Activated CD8-positive, alpha-beta T cell treated with anti-CD3 and anti-CD28 coated beads for 36 hours (primary cell): ENCODE measurements at regions not wholly inside any gene's neighbourhood (a gene's known extent, or its start where the extent isn't known, plus 50 kb on each side); places are given as distances from the start of the nearest gene placed in this dataset.

Source experiments
- ATAC-seq: fragments of 200-7000 bp; cut with Tn5 transposase; one replicate; pipeline ENCODE4 v1.10.0; 2021; ENCODE audit warnings: mild to moderate bottlenecking, moderate library complexity
- CTCF ChIA-PET: fragments of 350-600 bp; sonication (Branson Sonifier 250); formaldehyde crosslinking; loops from one replicate; lab custom pipeline; 2021; ENCODE audit warnings: antibody characterized with exemption; lab: Charles Lee
- POLR2A ChIA-PET: fragments of 350-600 bp; sonication (Branson Sonifier 250); formaldehyde crosslinking; loops from one replicate; lab custom pipeline; 2021; ENCODE audit warnings: antibody characterized with exemption; lab: Charles Lee
- DNase-seq: peaks from one replicate; pipeline ENCODE4 v3.0.0-alpha.2; 2020
- H3K27ac Mint-ChIP-seq: one replicate; pipeline ENCODE4 v1.8.0; 2021; ENCODE audit warnings: mild to moderate bottlenecking, mixed read lengths
- H3K27me3 Mint-ChIP-seq: one replicate; pipeline ENCODE4 v1.8.0; 2021; ENCODE audit warnings: mixed read lengths
- H3K36me3 Mint-ChIP-seq: one replicate; pipeline ENCODE4 v1.8.0; 2021; ENCODE audit warnings: low read depth, mixed read lengths
- H3K4me1 Mint-ChIP-seq: one replicate; pipeline ENCODE4 v1.8.0; 2021; ENCODE audit warnings: low read depth, mixed read lengths
- H3K4me3 Mint-ChIP-seq: one replicate; pipeline ENCODE4 v1.8.0; 2021; ENCODE audit warnings: mild to moderate bottlenecking, moderate library complexity, mixed read lengths
- H3K9me3 Mint-ChIP-seq: one replicate; pipeline ENCODE4 v1.8.0; 2021; ENCODE audit warnings: mixed read lengths
- intact Hi-C: fragments of 100-400 bp; cut with micrococcal nuclease; formaldehyde crosslinking; loops from one replicate; pipeline ENCODE4 v1.10.0; 2022
- TF ChIP-seq, protein P1 (sequence below): fragments of 200-600 bp; IDR thresholded peaks from one replicate; pipeline ENCODE4 v1.8.0; 2022; ENCODE audit warnings: antibody characterized with exemption, mild to moderate bottlenecking

- Mint-ChIP-seq H3K9me3 (peaks cover 2% of the 10 kb centered on the region), H3K27ac (no peak overlapping the region), H3K4me1 (no peaks in the 10 kb centered on the region), H3K27me3 (no peaks in the 10 kb centered on the region), H3K36me3 (no peaks in the 10 kb centered on the region), H3K4me3 (no peak overlapping the region)
- intact Hi-C loops: no loop called here
- ChIA-PET CTCF (no interaction called here), POLR2A (no interaction called here)
- DNase-seq (no peak), ATAC-seq (no peak)
- TF ChIP-seq, protein P1, sequence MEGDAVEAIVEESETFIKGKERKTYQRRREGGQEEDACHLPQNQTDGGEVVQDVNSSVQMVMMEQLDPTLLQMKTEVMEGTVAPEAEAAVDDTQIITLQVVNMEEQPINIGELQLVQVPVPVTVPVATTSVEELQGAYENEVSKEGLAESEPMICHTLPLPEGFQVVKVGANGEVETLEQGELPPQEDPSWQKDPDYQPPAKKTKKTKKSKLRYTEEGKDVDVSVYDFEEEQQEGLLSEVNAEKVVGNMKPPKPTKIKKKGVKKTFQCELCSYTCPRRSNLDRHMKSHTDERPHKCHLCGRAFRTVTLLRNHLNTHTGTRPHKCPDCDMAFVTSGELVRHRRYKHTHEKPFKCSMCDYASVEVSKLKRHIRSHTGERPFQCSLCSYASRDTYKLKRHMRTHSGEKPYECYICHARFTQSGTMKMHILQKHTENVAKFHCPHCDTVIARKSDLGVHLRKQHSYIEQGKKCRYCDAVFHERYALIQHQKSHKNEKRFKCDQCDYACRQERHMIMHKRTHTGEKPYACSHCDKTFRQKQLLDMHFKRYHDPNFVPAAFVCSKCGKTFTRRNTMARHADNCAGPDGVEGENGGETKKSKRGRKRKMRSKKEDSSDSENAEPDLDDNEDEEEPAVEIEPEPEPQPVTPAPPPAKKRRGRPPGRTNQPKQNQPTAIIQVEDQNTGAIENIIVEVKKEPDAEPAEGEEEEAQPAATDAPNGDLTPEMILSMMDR: no peak
These were observed 380.1 kb downstream of the NUF2 start for GRCh38 chr1:163701783-163702374.

- POLR2A ChIA-PET: no interaction called here
- H3K27ac Mint-ChIP-seq: no peak overlapping the region
- TF ChIP-seq, protein P1: no peak
- H3K9me3 Mint-ChIP-seq: peaks cover 2% of the 10 kb centered on the region
- H3K36me3 Mint-ChIP-seq: no peaks in the 10 kb centered on the region
- intact Hi-C loops: no loop called here
- H3K4me3 Mint-ChIP-seq: no peak overlapping the region
- no peaks in the 10 kb centered on the region for H3K27me3 Mint-ChIP-seq
- ATAC-seq (no peak), DNase-seq (no peak)
- H3K4me1 Mint-ChIP-seq: no peaks in the 10 kb centered on the region
- CTCF ChIA-PET: no interaction called here
These were observed 382.0 kb downstream of the NUF2 start for GRCh38 chr1:163703794-163704193.

DNA sequence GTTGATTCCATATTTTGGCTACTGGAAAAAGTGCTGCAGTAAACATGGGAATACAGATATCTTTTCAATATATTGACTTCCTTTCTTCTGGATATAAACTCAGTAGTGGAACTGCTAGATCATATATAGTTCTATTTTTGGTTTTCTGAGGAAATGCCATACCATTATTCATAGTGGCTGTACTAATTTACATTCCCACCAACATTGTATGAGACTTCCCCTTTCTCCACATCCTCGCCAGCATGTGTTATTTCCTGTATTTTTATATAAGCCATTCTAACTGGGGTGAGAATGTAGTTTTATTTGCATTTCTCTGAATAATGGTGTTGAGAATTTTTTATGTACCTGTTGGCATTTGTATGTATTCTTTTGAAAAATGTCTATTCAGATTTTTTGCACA is 385.2 kb downstream of the NUF2 start:
- no peaks in the 10 kb centered on the region for H3K27me3 Mint-ChIP-seq
- ChIA-PET POLR2A (no interaction called here), CTCF (no interaction called here)
- peaks cover 4% of the 10 kb centered on the region for H3K9me3 Mint-ChIP-seq
- TF ChIP-seq, protein P1: no peak
- H3K36me3 Mint-ChIP-seq: no peaks in the 10 kb centered on the region
- DNase-seq: no peak
- intact Hi-C loops: no loop called here
- no peaks in the 10 kb centered on the region for H3K4me1 Mint-ChIP-seq
- ATAC-seq: no peak
- no peak overlapping the region for H3K4me3 Mint-ChIP-seq
- no peak overlapping the region for H3K27ac Mint-ChIP-seq

DNA sequence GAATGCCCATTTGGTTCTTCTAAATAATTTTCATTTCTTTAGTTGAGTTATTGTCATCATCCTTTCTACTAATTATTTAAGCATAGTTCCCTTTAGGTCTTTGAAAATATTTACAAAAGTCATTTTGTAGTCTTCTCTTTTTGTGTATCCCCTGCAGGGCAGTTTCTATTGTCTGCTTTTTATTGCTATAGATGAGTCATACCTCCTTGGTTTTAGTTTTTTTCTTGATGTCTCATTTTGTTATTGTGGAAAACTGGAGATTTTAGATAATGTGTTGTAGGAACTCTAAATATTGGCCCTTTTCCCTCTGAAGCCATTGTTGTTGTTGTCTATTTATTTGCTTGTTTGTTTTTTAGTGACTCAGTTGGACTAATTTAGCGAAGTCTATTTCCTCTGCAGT is 387.9 kb downstream of the NUF2 start:
- no peak for DNase-seq
- peaks cover 7% of the 10 kb centered on the region for H3K9me3 Mint-ChIP-seq
- TF ChIP-seq, protein P1: no peak
- ChIA-PET CTCF (no interaction called here), POLR2A (no interaction called here)
- no peaks in the 10 kb centered on the region for H3K4me1 Mint-ChIP-seq
- ATAC-seq: no peak
- H3K36me3 Mint-ChIP-seq: no peaks in the 10 kb centered on the region
- intact Hi-C loops: no loop called here
- H3K27ac Mint-ChIP-seq: no peak overlapping the region
- no peak overlapping the region for H3K4me3 Mint-ChIP-seq
- H3K27me3 Mint-ChIP-seq: no peaks in the 10 kb centered on the region

DNA sequence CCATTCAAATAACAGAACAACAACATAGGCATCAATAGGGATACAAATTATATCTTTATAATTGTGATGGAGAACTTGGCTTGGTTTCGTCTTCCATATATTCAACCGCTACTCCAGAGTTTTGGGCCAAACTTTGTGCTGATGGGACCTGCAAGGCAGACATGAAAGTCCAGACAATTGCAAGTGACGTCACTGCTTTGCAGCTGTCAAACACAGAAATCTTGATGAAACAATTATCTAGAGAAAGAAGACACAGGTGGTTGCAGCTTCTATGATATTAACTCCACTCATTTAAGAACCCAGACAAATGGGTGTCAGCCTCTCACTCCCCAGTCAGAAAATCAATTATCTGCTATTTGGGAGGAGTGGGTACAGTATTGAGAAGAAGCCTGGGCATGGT is 390.6 kb downstream of the NUF2 start:
- Mint-ChIP-seq H3K9me3 (peaks cover 5% of the 10 kb centered on the region), H3K4me3 (no peak overlapping the region)

More for the DNA sequence above, 390.6 kb downstream of the NUF2 start:
- no peak for ATAC-seq
- intact Hi-C loops: no loop called here
- TF ChIP-seq, protein P1: no peak
- CTCF ChIA-PET: no interaction called here
- POLR2A ChIA-PET: interaction anchor here (0.6 kb wide), 1 partner anchor 60 kb away, joined by 3 read pairs; no protein-coding TSS in a partner anchor
- no peak for DNase-seq
- Mint-ChIP-seq H3K36me3 (no peaks in the 10 kb centered on the region), H3K27me3 (no peaks in the 10 kb centered on the region), H3K4me1 (no peaks in the 10 kb centered on the region), H3K27ac (no peak overlapping the region)
